ENCODE measurements at regions not wholly inside any gene's neighbourhood (a gene's known extent, or its start where the extent isn't known, plus 50 kb on each side); places are given as distances from the start of the nearest gene placed in this dataset.

GRCh38 chr1:34688006-34688741 lies 66.7 kb upstream of the GJB5 start:
- TF ChIP-seq, protein P1, sequence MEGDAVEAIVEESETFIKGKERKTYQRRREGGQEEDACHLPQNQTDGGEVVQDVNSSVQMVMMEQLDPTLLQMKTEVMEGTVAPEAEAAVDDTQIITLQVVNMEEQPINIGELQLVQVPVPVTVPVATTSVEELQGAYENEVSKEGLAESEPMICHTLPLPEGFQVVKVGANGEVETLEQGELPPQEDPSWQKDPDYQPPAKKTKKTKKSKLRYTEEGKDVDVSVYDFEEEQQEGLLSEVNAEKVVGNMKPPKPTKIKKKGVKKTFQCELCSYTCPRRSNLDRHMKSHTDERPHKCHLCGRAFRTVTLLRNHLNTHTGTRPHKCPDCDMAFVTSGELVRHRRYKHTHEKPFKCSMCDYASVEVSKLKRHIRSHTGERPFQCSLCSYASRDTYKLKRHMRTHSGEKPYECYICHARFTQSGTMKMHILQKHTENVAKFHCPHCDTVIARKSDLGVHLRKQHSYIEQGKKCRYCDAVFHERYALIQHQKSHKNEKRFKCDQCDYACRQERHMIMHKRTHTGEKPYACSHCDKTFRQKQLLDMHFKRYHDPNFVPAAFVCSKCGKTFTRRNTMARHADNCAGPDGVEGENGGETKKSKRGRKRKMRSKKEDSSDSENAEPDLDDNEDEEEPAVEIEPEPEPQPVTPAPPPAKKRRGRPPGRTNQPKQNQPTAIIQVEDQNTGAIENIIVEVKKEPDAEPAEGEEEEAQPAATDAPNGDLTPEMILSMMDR (IDR thresholded peaks at IDR 0.05) = no peak
- TF ChIP-seq POLR2AphosphoS5 (IDR thresholded peaks at IDR 0.05; ENCODE audit: low read depth, low read length) = no peak
- TF ChIP-seq REST (IDR thresholded peaks at IDR 0.05; ENCODE audit: insufficient read depth in 1 of 2, low read depth in 2 of 2, low read length in 1 of 2) = no peak
- no peak for TF ChIP-seq TCF7L2 (IDR thresholded peaks at IDR 0.05; ENCODE audit: low read depth, low read length)
- TF ChIP-seq SIN3A (IDR thresholded peaks at IDR 0.05; ENCODE audit: borderline replicate concordance, insufficient read depth, low read depth, low read length) = no peak

All from Panc1 (cell line).